HG03103 (cell line): ENCODE measurements at regions not wholly inside any gene's neighbourhood (a gene's known extent, or its start where the extent isn't known, plus 50 kb on each side); places are given as distances from the start of the nearest gene placed in this dataset.

ENCODE experiments used
- ATAC-seq: cut with Tn5 transposase; IDR thresholded peaks from one replicate; pipeline ENCODE4 v1.9.1; 2021; ENCODE audit warnings: low read depth; ENCODE audit not compliant: unreplicated experiment

- ATAC-seq: peak; percentile 49
Observed at GRCh38 chr15:31236184-31237042, 90.2 kb upstream of the KLF13 start.

DNA sequence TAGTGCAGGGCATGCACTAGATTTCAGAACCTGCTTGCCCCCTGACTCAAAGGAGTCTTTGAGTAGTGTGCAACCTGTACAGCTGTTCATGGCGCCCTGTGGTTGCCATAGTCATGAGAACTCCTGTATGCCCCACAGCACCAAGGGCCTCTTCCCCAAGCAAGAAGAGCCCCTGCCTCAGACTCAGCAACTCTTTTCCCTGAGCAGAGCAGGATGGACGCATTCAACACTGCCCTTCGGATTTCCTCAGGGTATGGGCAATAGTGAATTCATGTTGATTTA, 89.7 kb upstream of the KLF13 start:
- no peak for ATAC-seq

DNA sequence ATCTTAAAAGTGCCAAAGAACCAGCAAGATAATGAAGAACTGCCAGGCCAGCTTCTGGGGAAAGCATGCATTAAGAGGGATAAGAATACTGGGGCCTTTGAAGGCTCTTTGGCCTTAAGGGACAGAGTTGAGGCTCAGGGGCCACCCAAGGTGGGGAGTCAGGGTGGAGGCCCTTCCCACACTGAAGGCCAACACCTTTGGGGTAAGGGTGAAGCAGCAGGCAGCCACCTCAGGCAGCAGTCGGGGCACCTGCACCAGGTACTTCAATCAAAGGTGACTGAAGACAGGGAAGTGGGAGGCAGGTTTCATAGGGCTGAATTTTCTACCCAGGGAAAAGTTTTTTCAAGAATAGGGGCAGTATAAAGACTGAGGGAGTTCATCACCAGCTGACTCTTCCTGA, 87.7 kb upstream of the KLF13 start:
- ATAC-seq: no peak

DNA sequence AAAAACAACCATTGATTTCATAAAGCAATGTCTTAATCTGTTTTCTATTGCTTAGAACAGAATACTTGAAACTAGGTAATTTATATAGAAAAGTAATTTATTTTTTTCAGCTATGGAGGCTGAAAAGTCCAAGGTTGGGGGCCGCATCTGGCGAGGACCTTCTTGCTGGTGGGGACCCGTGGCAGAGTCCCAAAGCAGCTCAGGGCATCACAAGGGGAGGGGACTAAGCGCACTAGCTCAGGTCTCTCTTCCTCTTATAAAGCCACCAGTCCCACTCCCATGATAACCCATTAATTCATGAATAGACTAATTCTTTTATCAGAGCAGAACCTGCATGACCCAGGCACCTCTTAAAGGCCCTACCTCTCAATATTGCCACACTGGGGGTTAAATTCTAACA, 87.2 kb upstream of the KLF13 start:
- ATAC-seq: no peak

DNA sequence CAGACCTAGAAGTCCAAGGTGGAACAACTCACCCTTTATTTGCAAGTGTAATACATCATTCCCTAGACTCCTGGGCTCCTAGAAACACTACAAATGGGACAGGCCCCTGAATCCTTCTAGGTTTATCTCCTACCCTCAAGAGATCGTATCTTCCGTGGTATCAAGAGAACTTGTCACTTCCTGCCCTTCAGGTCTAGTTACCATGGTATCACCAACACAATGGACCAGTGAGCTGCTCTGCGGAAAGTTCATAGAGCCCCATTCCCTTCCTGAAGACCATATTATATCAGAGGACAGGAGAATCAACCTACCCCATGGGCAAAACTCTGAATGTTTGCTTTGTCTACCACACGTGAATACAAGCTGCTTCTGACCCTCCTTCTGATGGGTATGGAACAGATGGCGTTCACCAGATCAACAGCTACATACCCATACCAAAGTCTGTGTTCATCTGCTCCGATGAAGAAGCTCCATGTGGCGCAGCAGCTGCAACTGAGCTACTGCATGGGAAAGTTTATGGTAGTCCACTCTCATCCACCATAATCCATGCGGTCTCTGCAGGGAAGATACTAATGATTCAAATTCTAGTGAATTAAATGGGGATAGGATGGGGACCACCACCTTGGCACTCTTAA, 84.6 kb upstream of the KLF13 start:
- ATAC-seq: no peak

DNA sequence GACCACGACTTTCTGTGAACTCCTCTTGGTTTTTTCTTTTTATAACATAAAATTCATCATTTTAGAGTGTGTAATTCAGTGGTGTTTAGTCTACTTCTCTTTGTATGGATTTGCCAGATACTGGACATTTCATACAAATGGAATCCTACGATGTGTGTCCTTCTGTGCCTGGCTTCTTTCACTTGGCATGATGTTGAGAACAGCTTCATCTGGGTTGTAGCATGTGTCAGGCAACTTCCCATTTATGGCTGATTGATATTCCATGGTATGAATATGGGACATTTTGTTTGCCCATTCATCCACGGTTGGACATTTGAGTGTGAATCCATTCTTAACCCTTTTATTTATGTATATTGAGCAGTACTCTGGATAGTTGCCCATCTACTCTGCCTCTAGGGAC, 82.7 kb upstream of the KLF13 start:
- no peak for ATAC-seq

GRCh38 chr15:31245135-31245689, 81.4 kb upstream of the KLF13 start:
- no peak for ATAC-seq

- ATAC-seq: no peak
Observed at GRCh38 chr15:31245756-31246155, 80.9 kb upstream of the KLF13 start.

- no peak for ATAC-seq
Observed at GRCh38 chr15:31247404-31247803, 79.2 kb upstream of the KLF13 start.

- ATAC-seq: no peak
Observed at GRCh38 chr15:31248263-31248662, 78.4 kb upstream of the KLF13 start.

DNA sequence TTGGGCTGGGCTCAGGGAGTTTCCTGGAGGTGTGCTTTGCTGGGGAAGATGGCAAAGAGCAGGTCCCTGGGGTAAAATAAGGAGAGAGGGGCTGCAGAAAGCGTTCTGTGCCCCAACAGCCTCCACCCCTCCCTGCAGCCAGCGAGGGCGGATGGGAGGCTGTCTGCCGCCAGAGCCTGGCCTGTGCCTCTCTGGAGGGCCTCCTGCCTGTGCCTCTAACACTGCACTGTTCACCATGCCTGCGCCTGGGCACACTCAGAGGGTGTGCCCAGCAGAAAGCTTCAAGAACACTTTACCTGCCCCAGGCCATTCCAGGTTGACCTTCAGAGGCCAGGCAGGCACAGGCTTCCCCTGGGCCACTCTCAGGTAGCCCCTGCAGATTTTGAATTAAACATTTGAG, 77.7 kb upstream of the KLF13 start:
- ATAC-seq: no peak

GRCh38 chr15:31250033-31250432, 76.6 kb upstream of the KLF13 start:
- no peak for ATAC-seq

GRCh38 chr15:31251165-31251564, 75.5 kb upstream of the KLF13 start:
- ATAC-seq: no peak

- no peak for ATAC-seq
Observed at GRCh38 chr15:31252171-31252785, 74.4 kb upstream of the KLF13 start.

DNA sequence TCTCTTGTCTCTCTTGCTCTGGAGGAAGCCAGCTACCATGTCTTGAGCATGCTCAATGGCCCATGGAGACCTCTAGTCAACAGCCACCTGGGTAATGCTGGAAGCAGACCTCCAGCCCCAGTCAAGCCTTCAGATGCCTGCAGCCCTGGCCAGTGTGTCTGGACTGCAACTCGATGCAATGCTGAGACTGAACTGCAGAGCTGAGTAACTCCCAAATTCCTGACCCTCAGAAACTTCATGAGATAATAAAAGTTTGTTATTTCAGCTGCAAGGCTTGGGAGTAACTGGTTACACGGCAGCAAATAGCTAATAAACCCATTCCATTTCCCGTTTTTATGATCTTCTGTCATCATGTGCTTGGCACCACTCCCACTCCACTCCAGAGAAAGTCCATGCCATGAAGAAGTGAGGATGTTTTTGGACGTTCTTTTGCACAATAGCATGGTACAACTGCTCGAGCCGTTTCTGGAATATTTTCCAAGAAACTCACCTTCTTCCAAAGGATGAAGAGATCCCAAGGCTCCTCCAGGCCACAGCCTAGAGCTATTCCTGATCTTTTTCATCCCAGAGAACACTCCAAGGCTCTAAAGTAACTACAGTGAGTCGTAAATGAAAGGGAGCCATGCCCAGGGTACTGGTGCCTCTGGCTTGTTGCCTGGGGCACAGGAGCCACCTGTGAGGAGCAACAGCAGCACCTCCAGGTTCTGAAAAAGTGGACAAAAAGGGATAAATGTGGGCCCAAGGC, 72.0 kb upstream of the KLF13 start:
- no peak for ATAC-seq

GRCh38 chr15:31255176-31255510, 71.5 kb upstream of the KLF13 start:
- no peak for ATAC-seq

DNA sequence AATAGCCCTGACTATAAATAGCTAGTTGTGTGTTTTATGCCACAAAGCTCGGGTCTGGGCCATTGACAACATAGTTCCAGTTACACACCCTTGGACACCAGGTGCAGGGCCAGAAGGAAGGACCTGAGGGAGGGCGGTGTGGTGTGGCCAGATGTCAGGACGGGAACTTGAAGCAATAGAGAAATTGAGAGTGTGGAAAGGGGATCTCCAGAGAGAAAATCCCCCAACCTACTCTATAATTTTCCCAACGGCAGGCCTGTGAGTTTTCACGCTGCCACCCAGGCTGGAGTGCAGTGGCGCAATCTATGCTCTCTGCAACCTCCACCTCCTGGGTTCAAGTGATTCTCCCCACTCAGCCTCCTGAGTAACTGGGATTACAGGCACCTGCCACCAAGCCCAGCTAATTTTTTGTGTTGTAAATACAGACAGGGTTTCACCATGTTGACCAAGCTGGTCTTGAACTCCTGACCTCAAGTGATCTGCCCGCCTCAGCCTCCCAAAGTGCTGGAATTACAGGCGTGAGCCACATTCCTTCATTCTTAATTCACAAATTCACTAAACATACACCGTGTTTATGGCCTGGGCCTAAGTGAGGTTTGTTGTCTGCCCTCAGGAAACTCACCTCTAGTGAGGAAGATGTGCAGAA, 70.8 kb upstream of the KLF13 start:
- ATAC-seq: no peak

GRCh38 chr15:31256378-31257265, 70.0 kb upstream of the KLF13 start:
- ATAC-seq: no peak

DNA sequence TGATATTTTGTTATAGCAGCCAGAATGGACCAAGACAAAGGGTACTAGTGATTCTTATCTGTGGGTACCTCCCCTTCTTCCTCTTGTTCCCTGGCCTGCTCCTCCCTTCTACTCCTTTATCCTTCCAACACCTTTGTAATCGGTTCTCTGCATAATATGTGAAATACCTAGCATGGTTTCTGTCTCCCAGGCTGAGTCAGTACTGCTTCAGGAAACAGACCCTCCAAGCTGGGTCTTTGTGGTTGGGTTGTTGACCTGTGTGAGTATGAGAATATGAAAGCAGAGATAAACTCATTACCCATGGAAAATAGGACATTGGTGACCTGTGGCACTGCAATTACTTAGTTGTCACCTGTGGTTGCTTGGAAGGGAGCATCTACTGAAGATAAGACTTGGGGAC, 69.3 kb upstream of the KLF13 start:
- no peak for ATAC-seq

DNA sequence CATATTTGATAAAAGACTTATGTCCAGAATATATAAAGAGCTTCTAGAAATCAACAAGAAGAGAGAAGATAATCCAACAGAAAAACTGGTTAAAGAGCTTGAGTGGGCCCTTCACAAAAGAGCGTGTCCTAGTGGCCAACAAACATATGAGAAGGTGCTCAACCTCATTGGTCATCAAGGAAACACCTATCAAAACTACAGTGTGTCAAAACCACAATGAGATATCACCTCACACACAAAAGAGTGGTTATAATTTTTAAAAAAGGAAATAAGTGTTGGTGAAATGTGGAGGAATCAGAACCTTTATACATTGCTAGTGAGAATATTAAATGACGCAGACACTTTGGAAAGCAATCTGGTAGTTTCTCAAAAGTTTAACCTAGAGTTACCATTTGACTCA, 68.4 kb upstream of the KLF13 start:
- ATAC-seq: no peak
